GM21515 (cell line): ENCODE measurements at regions not wholly inside any gene's neighbourhood (a gene's known extent, or its start where the extent isn't known, plus 50 kb on each side); places are given as distances from the start of the nearest gene placed in this dataset.
"Not testable (repeated sequence)": the region's sequence is repeated elsewhere in the genome, so short reads cannot be mapped to it uniquely, and the experiment has no call there.

Source experiments
- ATAC-seq: cut with Tn5 transposase; IDR thresholded peaks from one replicate; pipeline ENCODE4 v1.9.1; 2021; ENCODE audit not compliant: unreplicated experiment

DNA sequence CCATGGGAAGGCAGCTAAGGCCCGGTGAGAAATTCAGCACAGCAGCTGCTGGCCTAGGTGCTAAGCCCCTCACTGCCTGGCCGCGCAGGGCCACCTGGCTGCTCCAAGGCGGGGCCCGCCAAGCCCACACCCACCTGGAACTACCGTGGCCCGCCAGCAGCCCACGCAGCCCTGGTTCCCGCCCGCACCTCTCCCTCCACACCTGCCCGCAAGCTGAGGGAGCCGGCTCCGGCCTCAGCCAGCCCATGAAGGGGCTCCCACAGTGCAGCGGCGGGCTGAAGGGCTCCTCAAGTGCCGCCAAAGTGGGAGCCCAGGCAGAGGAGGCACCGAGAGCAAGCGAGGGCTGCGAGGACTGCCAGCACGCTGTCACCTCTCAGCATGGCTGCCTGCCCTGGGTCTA, 146.9 kb upstream of the APOOL start:
- not testable (repeated sequence) for ATAC-seq

DNA sequence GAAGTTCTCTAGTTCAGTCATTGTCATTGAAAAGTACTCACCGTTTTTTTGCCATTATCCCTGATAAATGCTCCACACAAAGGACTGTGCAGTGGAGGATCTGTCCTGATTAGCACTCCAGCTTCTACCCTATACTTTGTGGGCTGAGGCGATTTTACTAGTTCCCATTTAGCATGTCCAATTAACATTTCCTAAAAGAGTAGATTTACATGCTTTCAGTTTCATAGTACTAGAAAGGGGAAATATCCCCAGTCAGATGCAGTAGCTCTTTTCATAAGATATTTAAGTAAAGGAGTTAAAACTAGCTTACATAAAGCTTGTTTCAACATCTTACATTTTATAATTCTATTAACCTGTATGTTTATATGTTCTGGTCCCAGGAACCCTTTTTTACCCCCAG, 144.9 kb upstream of the APOOL start:
- not testable (repeated sequence) for ATAC-seq

DNA sequence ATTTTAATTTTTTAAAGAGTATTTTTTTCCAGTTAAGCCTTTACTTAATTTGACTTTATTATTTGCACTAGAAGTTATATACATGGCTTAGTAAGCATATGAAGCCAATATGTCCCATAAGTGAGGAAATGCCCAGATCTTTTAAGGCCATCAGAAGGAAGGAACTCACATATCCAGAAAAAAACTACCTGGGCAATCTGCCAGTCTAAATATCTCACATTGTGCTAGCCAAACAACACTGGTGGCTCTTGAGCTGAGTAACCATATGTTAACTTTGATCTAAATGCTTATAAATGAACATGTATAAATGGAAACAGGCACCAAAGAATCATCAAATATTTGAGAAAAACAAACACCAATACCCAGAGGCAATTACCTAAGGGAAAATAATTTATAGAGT, 138.6 kb upstream of the APOOL start:
- ATAC-seq = no peak

DNA sequence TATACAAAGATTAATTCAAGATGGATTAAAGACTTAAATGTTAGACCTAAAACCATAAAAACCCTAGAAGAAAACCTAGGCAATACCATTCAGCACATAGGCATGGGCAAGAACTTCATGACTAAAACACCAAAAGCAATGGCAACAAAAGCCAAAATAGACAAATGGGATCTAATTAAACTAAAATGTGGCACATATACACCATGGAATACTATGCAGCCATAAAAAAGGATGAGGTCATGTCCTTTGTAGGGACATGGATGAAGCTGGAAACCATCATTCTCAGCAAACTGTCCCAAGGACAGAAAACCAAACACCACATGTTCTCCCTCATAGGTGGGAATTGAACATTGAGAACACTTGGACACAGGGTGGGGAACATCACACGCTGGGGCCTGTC, 133.4 kb upstream of the APOOL start:
- not testable (repeated sequence) for ATAC-seq

DNA sequence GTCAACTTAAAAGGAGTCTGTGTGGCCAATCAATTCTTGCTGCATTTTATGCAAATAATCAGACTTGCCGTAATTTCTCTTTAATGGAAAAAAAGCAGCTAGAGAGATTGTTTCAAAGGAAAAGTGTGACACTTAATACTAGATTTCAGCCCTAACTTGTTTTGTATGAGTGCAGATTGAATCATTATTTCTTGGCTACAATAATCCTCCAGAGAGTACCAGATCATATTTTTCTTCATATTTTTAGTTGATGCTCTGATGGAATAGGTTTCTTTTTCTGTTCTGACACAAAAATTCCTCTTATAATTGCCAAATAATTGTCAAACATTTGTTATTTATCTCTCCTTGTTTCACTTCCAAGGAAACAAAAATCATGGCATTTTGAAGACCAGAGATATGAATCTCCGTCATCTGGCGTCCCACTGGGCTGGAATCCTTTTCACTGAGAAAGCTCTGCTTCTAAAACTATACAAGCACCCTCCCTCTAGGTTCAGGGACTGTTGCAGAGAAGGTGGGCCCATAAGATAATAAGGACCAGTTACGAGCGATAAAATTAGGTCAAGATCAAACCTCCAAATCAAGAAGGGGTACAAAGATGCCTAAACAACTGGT, 131.4 kb upstream of the APOOL start:
- not testable (repeated sequence) for ATAC-seq

DNA sequence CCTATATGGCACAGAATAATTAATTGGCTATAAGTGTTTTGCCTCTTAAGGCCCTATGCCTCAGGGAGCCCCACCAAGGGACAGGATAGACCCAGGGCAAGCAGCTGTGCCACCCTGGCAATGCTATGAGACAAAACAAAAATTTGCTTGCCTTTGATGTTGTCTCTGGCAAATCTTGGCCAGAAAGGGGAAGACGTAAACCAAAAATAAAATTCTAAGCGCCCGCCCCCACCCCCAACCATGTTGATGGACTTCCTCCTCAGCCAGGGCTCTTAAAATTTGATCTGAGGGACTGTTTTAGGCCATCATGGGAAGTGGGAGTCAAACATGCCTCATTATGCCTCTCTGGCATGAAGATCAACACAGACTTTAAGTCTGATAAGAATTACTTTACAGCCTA, 130.5 kb upstream of the APOOL start:
- no peak for ATAC-seq

DNA sequence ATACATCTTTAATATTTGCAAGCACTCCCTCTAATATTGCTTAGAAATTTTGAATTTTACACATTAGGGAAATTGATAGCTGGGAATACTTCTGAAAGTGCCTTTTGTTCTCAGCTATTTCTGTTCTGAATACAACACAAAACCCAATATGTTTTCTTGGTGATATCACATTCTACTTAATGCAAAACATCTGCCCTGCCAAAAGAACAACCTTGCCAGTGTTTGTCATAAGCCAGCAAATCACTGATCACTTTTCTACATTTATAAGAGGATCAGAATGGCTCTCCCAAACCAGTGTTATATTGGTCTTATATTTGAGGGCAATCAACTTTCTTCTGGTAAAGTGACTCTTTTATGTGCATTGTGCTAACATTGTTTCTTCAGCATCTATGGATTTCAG, 126.8 kb upstream of the APOOL start:
- no peak for ATAC-seq

DNA sequence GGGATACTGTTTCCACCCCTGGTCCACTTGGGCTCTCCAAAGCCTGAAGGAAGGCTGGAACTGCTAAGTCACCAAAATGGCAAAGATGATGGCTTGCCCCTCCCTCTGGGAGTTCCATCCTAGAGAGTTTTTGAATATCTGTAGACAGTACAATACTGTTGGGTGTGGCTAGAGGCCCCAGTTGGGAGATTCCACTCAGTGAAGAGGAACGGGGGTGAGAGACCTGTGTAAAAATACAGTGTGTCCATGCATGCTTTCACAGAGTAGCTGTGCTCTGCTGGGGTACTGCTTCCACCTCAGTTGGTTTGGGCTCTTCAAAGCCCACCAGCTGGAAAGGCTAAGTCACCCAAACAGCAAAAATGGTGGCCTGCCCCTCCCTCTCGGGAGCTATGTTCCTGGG, 109.8 kb upstream of the APOOL start:
- no peak for ATAC-seq

DNA sequence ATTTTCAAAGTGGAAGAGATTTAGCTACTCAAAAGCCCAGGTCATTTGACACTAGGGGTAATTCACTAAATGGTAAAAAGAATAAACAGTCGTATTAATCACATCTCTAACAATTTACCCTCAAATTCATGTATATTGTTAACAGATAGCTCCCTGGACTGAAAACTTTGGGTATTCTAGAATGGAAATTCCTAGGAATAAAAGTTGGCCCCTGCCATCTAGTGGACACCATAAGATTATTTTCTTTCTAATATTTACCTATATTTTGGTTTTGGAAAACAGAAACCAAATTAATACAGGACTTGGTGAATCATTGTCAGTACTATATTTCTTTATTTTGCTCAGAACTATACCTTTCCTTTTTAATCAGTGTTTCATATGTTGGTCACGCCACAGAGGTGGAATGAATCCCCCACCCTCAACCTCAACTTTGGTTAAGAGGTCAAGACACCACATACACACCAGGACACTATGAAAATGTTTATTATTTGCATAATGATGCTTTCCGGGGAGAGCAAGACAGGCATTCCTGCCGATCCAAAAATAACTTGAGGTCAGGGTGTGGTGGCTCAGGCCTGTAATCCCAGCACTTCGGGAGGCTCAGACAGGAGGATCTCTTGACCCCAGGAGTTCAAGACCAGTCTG, 96.2 kb upstream of the APOOL start:
- ATAC-seq = no peak

DNA sequence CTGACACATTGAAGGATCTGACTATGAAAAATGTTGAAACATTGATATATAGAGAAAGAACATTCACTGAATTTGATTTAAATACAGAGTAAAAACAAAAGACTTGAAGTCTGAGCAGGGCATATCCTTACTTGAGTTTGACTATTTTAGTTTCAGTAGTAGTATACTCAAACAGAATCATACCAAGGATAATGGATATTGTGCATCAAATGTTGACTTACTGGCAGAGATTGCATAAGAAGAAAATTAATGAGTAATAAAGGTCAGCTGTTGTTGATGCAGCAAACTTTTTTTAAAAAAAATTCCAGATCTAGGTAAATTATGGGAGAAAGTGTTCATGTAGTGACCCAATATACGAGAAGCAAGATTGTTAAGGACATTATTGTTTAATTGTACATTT, 94.5 kb upstream of the APOOL start:
- ATAC-seq = no peak

DNA sequence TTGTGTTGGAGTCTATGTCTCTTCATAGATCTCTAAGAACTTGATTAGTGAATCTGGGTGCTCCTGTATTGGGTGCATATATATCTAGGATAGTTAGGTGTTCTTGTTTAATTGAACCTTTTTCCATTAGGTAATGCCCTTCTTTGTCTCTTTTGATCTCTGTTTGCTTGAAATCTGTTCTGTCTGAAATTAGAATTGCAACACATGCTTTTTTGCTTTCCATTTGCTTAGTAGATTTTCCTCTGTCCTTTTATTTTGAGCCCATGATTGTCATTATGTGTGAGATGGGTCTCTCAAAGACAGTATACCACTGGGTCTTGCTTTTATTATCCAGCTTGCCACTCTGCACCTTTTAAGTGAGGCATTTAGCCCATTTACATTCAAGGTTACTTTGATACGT, 79.1 kb upstream of the APOOL start:
- no peak for ATAC-seq

DNA sequence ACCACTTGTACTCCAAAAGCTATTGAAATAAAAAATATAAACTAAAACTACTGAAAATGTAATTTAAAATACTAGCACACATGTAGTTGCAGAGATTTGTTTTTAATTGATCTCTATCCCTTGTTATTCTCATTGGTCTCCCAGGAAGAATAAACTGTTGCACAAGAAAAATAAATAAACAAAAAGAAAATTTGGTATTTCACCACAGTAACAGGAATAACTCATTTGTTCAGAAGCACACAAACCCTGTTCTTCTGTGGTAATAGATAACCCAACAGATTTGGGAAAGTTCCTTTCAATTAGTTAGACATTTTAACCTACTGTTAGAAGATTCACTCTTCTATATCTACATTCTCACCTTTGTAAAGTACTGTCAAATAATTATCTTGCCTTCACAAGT, 70.9 kb upstream of the APOOL start:
- ATAC-seq = no peak

DNA sequence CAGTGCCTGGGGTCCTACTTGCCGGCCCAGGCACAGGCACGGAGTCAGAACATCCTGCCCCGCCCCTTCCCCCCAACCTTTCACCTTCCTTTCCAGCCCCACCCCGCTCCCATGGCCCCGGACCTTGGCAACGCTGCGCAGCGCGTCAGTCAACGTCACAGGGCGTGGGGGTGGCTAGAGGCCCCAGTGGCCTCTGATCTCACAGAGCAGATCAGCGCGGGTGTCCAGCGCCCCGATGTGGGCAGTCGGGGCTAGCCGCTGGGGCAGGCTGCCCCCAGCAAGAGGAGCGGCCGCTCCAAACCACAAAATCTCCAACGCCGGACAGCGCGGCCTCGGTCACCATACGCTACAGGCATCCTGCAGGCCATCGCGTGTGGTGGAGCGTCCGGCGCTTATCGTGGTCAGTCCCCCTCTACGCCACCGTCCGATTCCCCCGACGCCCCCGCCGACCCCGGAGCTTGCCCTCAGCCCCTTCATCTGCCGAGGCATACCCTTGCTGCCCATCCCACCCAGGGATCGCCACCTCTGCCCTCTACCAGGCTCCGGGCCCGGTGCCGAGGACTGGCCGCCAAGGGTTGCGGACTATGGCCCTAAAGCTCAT, 69.6 kb upstream of the APOOL start:
- ATAC-seq = no peak
